GM23338 (cell line): ENCODE measurements at regions not wholly inside any gene's neighbourhood (a gene's known extent, or its start where the extent isn't known, plus 50 kb on each side); places are given as distances from the start of the nearest gene placed in this dataset.
A peak's percentile ranks its signal among the peaks of the same experiment; 100 is the strongest.

Experiments
- EZH2 ChIP-seq: fragments of 200-600 bp; sonication (generic); IDR thresholded peaks from one replicate; pipeline ENCODE4 v1.8.0; 2017; ENCODE audit warnings: antibody characterized with exemption, mild to moderate bottlenecking, low read depth; ENCODE audit not compliant: unreplicated experiment
- POLR2AphosphoS5 ChIP-seq: IDR thresholded peaks from 2 replicates; pipeline ENCODE4 v1.6.1; 2016; ENCODE audit warnings: antibody characterized with exemption, low read depth
- TF ChIP-seq, protein P1 (sequence below), 2 experiments: fragments of 200-600 bp in 1 of 2; sonication (generic) in 1 of 2; conservative IDR thresholded peaks; 2 replicates each; pipeline versions ENCODE4 v1.5.1 to v1.6.1; 2016 to 2017; ENCODE audit warnings: antibody characterized with exemption in 2 of 2, low read depth in 2 of 2, mild to moderate bottlenecking in 2 of 2, moderate library complexity in 1 of 2

GRCh38 chr1:178031856-178032320 lies 62.0 kb upstream of the RASAL2 start:
- TF ChIP-seq POLR2AphosphoS5: no peak
- no peak for TF ChIP-seq EZH2
- TF ChIP-seq, protein P1, sequence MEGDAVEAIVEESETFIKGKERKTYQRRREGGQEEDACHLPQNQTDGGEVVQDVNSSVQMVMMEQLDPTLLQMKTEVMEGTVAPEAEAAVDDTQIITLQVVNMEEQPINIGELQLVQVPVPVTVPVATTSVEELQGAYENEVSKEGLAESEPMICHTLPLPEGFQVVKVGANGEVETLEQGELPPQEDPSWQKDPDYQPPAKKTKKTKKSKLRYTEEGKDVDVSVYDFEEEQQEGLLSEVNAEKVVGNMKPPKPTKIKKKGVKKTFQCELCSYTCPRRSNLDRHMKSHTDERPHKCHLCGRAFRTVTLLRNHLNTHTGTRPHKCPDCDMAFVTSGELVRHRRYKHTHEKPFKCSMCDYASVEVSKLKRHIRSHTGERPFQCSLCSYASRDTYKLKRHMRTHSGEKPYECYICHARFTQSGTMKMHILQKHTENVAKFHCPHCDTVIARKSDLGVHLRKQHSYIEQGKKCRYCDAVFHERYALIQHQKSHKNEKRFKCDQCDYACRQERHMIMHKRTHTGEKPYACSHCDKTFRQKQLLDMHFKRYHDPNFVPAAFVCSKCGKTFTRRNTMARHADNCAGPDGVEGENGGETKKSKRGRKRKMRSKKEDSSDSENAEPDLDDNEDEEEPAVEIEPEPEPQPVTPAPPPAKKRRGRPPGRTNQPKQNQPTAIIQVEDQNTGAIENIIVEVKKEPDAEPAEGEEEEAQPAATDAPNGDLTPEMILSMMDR (conservative IDR thresholded peaks at IDR 0.05; ENCODE audit: low read depth in 2 of 2): peak; percentile 88 to 99
